GM21367 (cell line): ENCODE measurements at regions not wholly inside any gene's neighbourhood (a gene's known extent, or its start where the extent isn't known, plus 50 kb on each side); places are given as distances from the start of the nearest gene placed in this dataset.
"Not testable (repeated sequence)": the region's sequence is repeated elsewhere in the genome, so short reads cannot be mapped to it uniquely, and the experiment has no call there.

ENCODE experiments used
- ATAC-seq: cut with Tn5 transposase; IDR thresholded peaks from one replicate; pipeline ENCODE4 v1.9.1; 2021; ENCODE audit not compliant: unreplicated experiment

DNA sequence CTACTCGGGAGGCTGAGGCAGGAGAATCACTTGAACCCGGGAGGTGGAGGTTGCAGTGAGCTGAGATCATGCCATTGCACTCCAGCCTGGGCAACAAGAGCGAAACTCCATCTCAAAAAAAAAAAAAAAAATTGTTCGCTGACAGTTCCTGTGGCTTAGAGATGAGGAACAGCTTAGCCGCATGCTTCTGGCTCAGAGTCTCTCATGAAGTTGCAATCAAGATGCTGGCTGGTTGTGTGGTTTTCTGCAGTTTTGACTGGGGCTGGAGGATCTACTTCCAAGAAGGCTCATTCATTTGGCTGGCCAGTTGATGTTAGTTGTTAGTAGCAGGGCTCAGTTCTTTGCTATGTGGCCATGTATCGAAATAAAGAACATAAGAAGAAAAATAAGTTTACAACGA, 69.9 kb upstream of the TBC1D5 start:
- not testable (repeated sequence) for ATAC-seq

DNA sequence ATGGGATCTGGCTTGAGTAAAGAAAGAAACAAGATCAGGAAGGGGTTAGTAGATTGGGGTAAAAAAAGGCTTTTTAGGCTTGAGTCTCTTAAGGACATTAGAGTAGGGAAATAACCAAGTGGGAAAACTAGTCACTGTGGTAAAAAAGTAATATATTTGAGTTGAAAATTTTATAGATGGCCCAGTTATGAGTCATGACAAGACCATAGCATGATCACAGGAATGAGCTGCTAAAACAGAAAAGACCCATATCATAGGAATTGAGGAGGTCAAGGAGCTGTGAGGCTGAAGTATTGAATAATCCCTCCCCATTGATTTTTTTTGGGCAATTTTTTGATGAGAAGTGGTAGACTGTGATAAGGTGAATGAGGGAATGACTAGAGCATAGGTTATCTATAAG, 69.2 kb upstream of the TBC1D5 start:
- no peak for ATAC-seq

DNA sequence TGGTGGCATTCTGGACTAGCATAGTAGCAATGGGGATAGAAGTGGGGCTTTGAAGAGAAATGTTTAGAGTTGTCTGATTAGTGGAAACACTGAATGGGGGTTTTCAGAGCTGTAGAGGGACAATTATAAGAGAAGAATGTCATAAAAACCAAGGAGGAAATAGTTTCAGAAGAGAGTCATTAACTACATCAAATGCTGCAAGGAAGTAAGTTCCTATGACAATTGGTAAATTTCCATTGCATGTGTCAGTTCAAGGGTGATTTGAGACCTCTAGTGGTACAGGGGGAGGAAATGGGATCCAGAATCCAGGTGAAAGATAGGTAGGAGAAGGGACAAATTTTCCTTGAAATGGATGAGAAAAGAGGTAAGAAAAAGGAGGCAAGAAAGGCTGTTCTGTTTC, 68.3 kb upstream of the TBC1D5 start:
- ATAC-seq = no peak

DNA sequence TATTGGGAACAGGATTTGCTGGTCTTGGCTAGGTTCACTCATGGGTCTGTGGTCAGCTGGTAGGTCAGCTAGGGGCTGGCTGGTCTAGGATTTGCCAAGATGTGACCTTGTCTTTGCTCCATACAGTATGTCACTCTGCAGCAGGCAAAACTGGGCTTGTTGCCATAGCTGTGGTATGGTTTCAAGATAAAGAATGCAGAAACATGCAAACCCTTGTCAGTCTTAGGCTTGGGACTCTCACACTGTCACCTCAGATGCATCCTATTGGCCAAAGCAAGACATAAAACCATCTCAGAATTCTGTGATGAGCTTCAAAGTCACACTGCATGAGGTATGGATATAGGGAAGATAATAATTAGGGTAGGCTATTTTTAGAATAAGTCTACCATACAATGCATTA, 66.6 kb upstream of the TBC1D5 start:
- no peak for ATAC-seq

DNA sequence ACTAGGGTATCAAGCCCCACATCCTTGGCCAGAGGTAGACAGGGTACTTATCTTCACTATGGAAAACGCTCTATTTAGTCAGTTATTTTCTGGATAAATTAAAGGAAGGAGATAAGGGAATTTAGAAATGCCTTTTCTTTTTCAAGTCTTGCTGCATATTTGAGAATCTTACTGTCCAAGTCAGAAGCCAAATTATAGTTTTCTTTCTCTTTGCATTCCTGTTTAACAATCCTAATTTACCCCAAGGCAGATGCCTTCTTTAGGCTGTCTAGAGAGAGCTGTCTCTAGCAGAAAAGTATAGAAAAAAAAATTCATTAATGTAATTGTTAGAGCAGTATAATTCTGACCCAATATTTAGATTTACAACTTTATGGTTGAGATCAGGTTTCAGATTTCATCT, 64.4 kb upstream of the TBC1D5 start:
- ATAC-seq = no peak

DNA sequence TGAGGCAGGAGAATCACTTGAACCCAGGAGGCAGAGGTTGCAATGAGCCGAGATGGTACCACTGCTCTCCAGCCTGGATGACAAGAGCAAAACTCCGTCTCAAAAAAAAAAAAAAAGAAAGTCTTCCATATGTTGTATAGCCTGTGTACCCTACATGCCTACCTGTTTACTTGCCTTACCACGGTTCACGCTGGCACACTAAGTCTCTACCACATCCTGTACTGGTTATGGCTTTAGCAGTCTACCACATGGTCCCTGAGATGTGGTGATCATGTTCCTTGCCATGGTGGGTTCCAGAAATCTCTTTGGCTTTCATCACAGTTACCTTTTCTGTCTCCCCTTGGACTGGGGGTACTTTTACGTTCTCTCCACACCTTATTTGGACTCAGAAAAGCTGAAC, 63.8 kb upstream of the TBC1D5 start:
- ATAC-seq = no peak

DNA sequence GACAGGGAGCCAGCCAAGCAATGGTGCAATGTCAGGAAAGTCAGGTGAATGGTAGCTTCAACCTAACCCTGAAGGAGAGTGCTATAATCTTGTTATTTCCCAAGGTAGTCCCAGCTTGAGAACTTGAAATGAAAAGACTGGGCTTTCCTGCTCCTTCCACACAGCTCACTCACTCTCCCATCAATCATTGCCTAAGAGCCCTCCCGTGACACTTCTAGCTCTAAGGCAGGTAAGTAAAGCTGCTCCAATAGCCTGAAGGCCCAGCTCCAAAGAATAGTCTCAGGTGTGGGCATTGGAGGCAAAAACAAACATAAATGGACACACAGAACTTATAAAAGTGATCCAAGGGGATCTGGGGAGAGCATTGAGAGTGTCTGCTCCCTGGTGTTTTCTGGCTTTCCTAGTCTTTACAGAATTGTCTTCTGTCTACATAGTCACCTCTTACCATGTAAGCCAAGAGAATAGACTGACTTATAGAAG, 63.1 kb upstream of the TBC1D5 start:
- no peak for ATAC-seq

DNA sequence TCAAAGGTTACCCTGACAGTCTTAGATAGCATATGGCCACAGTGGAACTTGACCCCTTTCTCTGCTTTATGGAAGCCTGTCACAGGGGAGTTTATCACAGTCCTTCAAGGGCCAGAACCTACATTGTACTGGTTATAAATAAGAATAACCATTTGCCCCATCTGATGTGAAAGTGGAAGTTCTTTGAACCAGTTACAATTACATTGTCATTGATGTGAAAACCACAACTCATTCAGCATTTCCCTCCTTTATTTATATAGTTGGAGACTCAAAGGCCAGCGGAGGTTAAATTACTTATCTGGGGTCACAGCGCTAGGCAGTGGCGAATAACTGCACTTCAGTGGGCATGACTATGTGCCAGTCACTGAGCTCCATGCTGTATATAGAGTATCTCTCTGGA, 60.5 kb upstream of the TBC1D5 start:
- peak; percentile 81 for ATAC-seq

DNA sequence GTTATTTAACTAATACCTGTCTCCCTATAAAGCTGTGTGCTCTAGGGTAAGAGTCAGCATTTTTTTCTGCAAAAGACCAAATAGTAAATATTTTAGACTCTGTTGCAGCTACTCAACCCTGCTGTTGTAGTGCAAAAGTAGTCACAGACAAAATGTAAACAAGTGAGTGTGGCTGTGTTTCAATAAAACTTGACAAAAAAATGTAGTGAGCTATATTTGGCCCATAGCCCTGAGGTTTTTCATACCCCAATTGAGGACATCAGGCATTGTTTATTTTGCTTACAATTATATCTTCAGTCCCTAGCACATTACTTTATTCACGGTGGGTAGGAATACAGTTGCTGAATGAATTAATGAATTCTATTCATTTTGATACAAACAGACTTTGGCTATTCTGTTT, 58.7 kb upstream of the TBC1D5 start:
- no peak for ATAC-seq

DNA sequence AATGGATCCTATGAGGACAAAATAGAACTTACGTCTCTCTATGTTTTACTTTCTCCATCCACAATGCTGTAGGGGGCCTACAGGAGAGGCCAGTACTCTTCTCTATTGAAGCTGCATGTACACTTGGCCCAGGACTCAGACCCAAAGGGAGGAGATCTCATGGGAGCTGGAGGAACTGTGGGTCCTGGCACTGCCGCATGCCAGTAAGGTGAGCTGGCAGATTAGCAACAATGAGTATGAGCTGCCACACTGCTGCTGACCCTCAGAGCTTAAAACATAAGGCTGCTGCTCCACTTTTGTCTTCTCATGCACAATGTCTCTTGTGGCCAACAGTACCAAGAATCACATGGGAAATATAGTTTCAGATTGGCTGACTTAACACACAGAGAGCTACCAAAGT, 57.8 kb upstream of the TBC1D5 start:
- no peak for ATAC-seq

DNA sequence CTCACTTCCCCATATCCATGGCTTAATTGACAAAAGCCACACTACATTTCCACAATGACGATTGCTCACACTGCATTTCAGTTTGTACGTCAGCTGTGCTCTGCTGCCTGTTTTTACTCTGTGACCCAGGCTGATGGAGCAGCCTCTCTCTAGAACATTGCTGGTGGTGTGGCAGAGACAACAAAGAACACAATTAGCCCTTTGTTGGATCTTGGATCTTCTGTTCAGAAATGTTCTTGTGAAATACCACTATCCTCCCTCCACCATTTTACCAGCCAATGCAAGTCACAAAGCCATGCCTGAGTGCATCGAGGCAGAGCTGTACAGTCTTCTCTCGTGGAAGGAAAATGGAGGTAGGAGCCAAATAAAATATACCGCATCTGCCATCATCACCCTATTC, 56.9 kb upstream of the TBC1D5 start:
- ATAC-seq = no peak

DNA sequence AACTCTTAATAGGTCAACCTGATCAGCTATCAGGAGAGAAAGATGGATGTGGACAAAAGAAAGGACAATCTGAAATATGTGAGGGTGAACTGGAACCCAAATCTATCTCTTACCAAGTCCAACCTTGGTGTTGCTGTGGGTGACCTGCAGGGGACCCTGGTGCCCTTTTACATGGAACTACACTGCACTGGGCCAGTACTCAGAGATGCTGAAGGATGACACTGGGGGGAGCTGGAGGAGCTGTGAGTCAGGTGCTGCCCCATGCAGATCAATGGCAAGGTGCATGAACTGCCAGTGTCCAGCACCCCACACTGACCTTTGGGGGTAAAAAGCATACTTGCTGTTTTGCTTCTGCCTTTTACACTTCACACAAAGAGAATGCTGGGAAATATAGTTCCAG, 55.6 kb upstream of the TBC1D5 start:
- ATAC-seq = no peak

DNA sequence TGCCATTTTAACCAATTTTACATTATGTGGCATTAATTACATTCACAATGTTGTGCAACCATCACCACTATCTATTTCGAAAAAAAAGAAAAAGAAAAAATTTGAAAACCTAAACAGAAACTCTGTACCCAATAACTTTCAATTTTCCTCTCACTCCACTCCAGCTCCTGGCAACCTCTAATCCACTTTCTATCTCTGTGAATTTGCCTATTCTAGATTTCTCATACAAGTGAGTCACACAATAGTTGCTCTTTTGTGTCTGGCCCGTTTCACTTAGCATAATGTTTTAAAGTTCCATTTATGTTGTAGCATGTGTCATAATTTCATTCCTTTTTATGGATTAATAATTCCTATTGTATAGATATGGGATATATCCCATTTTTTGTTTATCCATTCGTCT, 53.3 kb upstream of the TBC1D5 start:
- no peak for ATAC-seq

DNA sequence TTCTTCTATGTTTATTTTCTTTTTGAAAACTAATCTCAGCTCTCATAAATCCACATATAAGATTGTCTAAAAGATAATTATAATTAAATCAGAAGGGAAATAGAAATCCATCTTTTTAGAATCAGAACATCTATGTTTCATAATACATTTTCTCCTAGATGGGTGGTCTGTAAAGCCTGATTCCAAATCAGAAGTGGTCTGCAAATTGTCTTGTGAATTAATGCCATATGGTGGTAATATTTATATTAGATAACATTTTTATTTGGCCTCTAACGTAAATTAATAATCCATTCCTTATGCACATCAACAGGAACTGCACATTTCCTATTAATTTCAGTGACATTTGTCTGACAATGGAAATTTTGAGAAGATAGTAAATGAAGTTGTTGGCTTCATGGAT, 52.8 kb upstream of the TBC1D5 start:
- no peak for ATAC-seq

DNA sequence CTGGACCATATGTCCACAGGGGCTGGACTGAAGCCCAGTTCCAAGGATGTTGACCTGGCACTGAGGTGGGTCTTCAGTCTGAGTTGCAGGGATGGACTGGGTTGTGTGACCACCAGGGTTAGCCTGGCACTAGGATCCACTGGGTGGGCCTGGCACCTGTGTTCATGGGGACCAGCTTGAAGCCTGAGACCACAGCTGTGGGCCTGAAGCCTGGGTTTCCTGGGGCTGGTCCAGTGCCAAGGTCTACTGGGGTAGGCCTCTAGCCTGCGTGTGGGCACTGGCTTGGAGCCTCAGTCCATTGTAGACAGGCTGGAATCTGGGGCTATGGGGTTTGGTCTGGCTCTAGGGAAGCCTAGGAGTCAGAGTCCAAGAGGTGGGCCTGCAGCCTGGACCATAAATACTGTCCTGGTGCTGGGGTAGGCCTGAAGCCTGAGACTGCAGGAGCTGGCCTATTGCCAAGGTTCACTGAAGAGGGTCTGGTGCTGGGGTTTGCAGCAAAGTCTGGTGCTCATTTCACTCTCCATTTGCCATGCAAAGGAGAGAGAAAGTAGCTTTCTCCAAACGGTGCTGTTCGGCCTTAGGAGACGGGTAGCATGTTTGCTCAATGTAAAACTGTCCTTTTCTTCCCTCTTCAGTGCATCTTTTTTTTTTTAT, 51.2 kb upstream of the TBC1D5 start:
- ATAC-seq = no peak
